Stimulated activated CD4-positive, alpha-beta T cell treated with anti-CD3 and anti-CD28 coated beads, Interleukin-1b, Interleukin-23, amount 100 ng/mL, for 48 hours (primary cell): ENCODE measurements at regions not wholly inside any gene's neighbourhood (a gene's known extent, or its start where the extent isn't known, plus 50 kb on each side); places are given as distances from the start of the nearest gene placed in this dataset.

Experiments used
- DNase-seq: peaks from one replicate; pipeline ENCODE4 v3.0.0-alpha.2; 2020

- no peak for DNase-seq
Measured at GRCh38 chr6:101326411-101326810, 67.1 kb upstream of the GRIK2 start.

GRCh38 chr6:101341926-101342325 lies 51.6 kb upstream of the GRIK2 start:
- DNase-seq = no peak
